NB4 (cell line): ENCODE measurements at regions not wholly inside any gene's neighbourhood (a gene's known extent, or its start where the extent isn't known, plus 50 kb on each side); places are given as distances from the start of the nearest gene placed in this dataset.

Source experiments
- DNase-seq: peaks from one replicate; pipeline ENCODE4 v3.0.0; 2010; ENCODE audit warnings: low read depth
- H3K4me3 ChIP-seq: one replicate; pipeline ENCODE4 v1.5.1; 2011; ENCODE audit warnings: mild to moderate bottlenecking, low read depth, low read length, moderate library complexity
- MYC ChIP-seq: IDR thresholded peaks from 2 replicates; pipeline ENCODE4 v1.6.1; 2011; ENCODE audit warnings: low read depth, low read length
- POLR2A ChIP-seq: IDR thresholded peaks from 2 replicates; pipeline ENCODE4 v1.6.1; 2011; ENCODE audit warnings: mild to moderate bottlenecking; ENCODE audit not compliant: insufficient read length; ENCODE audit errors: extremely low read depth
- TF ChIP-seq, protein P1 (sequence below): IDR thresholded peaks from one replicate; pipeline ENCODE4 v1.5.1; 2012; ENCODE audit warnings: low read depth, low read length
- TF ChIP-seq, protein P2 (sequence below): IDR thresholded peaks from 2 replicates; pipeline ENCODE4 v1.6.1; 2011; ENCODE audit warnings: low read depth, low read length

DNA sequence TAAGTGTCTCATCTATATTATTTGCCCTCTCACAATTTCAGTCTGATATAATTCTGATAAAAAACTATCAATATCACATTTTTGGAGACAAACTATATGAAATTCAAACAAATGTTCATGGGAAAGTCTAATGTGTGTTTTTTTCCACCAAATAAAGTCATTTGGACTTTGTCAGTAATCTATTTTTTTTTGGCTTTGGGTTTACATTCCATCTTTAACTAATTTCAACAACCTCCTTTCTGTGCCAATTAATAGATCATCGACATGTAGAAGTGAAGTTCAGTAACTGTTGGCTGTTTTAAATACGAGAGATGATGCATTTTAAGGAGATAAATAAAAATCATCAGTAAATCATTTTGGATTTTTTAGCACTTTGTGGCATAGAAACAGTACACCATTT, 1623.0 kb upstream of the ACVR2A start:
- TF ChIP-seq, protein P1, sequence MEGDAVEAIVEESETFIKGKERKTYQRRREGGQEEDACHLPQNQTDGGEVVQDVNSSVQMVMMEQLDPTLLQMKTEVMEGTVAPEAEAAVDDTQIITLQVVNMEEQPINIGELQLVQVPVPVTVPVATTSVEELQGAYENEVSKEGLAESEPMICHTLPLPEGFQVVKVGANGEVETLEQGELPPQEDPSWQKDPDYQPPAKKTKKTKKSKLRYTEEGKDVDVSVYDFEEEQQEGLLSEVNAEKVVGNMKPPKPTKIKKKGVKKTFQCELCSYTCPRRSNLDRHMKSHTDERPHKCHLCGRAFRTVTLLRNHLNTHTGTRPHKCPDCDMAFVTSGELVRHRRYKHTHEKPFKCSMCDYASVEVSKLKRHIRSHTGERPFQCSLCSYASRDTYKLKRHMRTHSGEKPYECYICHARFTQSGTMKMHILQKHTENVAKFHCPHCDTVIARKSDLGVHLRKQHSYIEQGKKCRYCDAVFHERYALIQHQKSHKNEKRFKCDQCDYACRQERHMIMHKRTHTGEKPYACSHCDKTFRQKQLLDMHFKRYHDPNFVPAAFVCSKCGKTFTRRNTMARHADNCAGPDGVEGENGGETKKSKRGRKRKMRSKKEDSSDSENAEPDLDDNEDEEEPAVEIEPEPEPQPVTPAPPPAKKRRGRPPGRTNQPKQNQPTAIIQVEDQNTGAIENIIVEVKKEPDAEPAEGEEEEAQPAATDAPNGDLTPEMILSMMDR, result no peak
- TF ChIP-seq POLR2A, result no peak
- TF ChIP-seq MYC, result no peak
- TF ChIP-seq, protein P2, sequence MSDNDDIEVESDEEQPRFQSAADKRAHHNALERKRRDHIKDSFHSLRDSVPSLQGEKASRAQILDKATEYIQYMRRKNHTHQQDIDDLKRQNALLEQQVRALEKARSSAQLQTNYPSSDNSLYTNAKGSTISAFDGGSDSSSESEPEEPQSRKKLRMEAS, result no peak

DNA sequence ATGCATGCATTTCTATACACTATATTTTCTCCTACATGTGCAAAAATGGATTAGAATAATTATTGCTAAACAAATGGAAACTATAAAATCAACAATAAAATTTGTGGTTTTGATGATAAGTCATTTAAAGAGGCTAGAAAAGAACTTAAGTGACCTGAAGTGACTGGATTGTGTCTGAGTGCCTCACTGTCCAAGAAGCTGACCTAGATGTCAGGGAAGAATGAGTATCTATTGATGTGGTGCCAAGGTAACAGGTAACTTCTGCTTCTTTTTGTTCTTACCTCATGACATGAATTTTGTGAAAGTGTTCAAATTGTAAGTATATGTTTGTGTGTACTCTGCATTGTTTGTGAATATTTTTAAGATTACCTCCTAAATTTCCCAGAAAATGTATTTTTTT, 1623.9 kb upstream of the ACVR2A start:
- no peak overlapping the region for H3K4me3 ChIP-seq
- DNase-seq, result no peak
- TF ChIP-seq POLR2A, result no peak
- no peak for TF ChIP-seq MYC
- TF ChIP-seq, protein P1, result no peak
- TF ChIP-seq, protein P2, result no peak

More for the DNA sequence above, 1623.0 kb upstream of the ACVR2A start:
- no peak overlapping the region for H3K4me3 ChIP-seq
- DNase-seq, result no peak

DNA sequence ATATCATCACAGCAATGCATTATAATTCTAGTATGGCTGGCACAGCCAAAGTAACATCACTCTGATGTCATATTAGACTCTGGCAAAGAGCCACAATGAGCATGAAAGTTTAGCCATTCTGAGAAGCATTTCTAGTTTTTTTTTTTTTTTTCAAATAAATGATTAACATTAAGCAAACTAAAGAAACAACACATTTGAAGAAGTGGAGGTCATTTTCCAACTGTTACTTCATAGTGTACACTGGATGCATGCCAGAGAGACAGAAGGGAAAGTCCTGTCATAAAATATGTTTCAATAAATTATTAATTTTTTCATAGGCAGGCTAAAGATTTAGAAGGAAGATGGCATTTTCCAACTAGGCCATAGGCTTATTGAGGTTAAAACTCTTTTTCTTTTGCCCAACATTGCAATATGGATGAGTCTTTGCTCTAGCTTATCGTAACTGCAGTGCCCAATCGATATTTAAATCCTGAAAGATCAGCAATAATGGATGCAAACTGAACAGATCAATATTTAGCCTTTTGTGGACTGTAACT, 1630.4 kb upstream of the ACVR2A start:
- TF ChIP-seq, protein P1, result no peak
- DNase-seq, result no peak
- no peak overlapping the region for H3K4me3 ChIP-seq

DNA sequence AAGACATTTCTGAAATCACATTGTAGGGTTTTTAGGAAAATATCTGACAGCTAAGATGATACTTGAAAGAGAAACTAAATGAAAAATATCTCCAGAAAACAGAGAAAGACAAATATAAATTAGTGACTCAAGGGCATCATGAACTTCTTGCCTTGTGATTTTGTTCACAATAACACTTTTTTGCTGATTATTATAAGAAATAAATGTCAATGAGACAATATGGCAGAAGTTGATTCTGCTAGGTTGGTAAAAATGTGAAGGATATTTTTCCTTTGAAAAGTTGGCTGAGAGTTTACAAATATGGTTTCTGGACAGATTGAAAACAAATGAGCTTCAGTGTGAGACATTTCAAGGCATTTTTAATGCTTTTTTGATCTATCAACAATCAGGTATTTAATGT, 1631.2 kb upstream of the ACVR2A start:
- no peak for DNase-seq
- H3K4me3 ChIP-seq, result no peak overlapping the region
- TF ChIP-seq POLR2A (no peak), MYC (no peak)
- TF ChIP-seq, protein P1, result no peak
- TF ChIP-seq, protein P2, result no peak

DNA sequence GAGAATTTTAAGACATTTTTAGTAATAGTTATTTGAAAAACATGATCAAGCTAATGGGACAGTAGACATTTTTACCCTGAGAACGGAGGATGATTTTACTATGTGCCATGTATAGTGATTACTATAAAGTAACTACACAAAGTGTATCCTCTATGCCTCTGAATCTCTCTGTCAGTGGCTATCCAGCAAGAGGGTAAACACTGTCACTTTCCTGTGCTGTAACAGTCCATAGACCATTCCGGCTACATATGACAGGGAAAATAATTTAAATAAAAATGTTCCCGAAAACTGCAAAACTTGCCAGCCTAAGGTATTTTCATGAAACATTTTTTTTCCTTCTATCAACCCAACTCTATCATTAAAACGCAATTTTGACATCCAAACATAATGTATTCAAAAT, 1632.2 kb upstream of the ACVR2A start:
- no peak for DNase-seq
- H3K4me3 ChIP-seq, result no peak overlapping the region
- TF ChIP-seq, protein P2, result no peak
- no peak for TF ChIP-seq MYC
- no peak for TF ChIP-seq POLR2A
- TF ChIP-seq, protein P1, result no peak

DNA sequence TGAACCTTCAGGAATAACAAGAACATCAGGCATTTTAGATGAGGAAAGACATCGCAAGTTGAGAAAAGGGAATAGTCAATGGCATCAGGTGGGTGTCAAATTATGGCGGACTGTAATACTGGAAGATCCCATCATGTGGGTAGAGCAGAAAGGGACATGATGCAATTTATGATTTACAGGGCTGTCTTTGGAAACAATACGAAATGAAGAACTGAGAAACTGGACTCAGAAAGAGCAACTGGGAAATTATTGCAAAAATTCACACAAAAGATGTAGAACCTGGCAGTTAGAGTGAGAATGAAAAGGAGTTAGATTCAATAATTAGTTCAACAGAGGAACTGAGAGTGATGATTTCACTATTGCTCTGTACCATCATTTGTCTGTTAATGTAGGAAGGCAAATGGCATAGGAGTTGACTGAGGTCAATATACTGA, 1635.0 kb upstream of the ACVR2A start:
- TF ChIP-seq MYC (no peak), POLR2A (no peak)
- TF ChIP-seq, protein P1, result no peak
- TF ChIP-seq, protein P2, result no peak
- no peak overlapping the region for H3K4me3 ChIP-seq
- no peak for DNase-seq
